ENCODE measurements at regions not wholly inside any gene's neighbourhood (a gene's known extent, or its start where the extent isn't known, plus 50 kb on each side); places are given as distances from the start of the nearest gene placed in this dataset.

- BruUV-seq (replicated peaks): no TSS peak
- ATAC-seq (no peak), DNase-seq (ENCODE audit: low read depth, low spot score) (no peak)
- RAD21 ChIA-PET (ENCODE audit: low non-redundant PET in 1 of 2, low total read pairs in 2 of 2, uncharacterized antibody in 2 of 2, unreplicated experiment in 2 of 2): no interaction called here
- CTCF ChIA-PET: no interaction called here
- H3K79me2 ChIP-seq (ENCODE audit: insufficient read depth, low read length): no peaks in the 10 kb centered on the region
- intact Hi-C loops (cut with micrococcal nuclease): no loop called here
- H3K9ac ChIP-seq (ENCODE audit: low read length): no peak overlapping the region
- no peak overlapping the region for H3K27ac ChIP-seq (ENCODE audit: low read depth, low read length)
- no peaks in the 10 kb centered on the region for H3K4me1 ChIP-seq (ENCODE audit: control insufficient read depth in 1 of 2, insufficient read depth in 2 of 2, low read length in 2 of 2)
- H4K20me1 ChIP-seq (ENCODE audit: insufficient read depth): no peaks in the 10 kb centered on the region
- TF ChIP-seq EZH2 (IDR thresholded peaks at IDR 0.05) (no peak), CTCF (IDR thresholded peaks at IDR 0.05 in 2 of 3, conservative IDR thresholded peaks at IDR 0.05 in 1 of 3; ENCODE audit: borderline replicate concordance in 1 of 3, insufficient read depth in 1 of 3, low read depth in 2 of 3, low read length in 2 of 3) (no peak), POLR2AphosphoS5 (IDR thresholded peaks at IDR 0.05; ENCODE audit: low read depth, low read length) (no peak), CEBPB (IDR thresholded peaks at IDR 0.05; ENCODE audit: low read depth) (no peak), YY1 (IDR thresholded peaks at IDR 0.05; ENCODE audit: extremely low read depth, insufficient replicate concordance, low read depth, low read length) (no peak), ZNF274 (IDR thresholded peaks at IDR 0.05; ENCODE audit: low read depth, low read length) (no peak), MAX (IDR thresholded peaks at IDR 0.05) (no peak), TCF7L2 (IDR thresholded peaks at IDR 0.05; ENCODE audit: borderline replicate concordance, extremely low read depth, insufficient read depth, insufficient read length) (no peak), EZH2phosphoT487 (IDR thresholded peaks at IDR 0.05; ENCODE audit: borderline replicate concordance) (no peak), JUND (IDR thresholded peaks at IDR 0.05) (no peak), ZFX (IDR thresholded peaks at IDR 0.05) (no peak), POLR2A (IDR thresholded peaks at IDR 0.05; ENCODE audit: borderline replicate concordance, extremely low read depth, insufficient read depth, insufficient read length) (no peak), ELF1 (IDR thresholded peaks at IDR 0.05; ENCODE audit: borderline replicate concordance, low read depth) (no peak), REST (IDR thresholded peaks at IDR 0.05; ENCODE audit: low read depth) (no peak), FOSL1 (IDR thresholded peaks at IDR 0.05; ENCODE audit: low read depth) (no peak), ATF3 (IDR thresholded peaks at IDR 0.05) (no peak), SIN3A (IDR thresholded peaks at IDR 0.05; ENCODE audit: low read depth) (no peak)
- no peaks in the 10 kb centered on the region for H3K9me2 ChIP-seq (ENCODE audit: insufficient read depth)
- H3K27me3 ChIP-seq (ENCODE audit: insufficient read depth, low read length): peaks cover 28% of the 10 kb centered on the region; the same call in 1 of the 2 replicates
- no peak overlapping the region for H3K4me2 ChIP-seq (ENCODE audit: low read length)
- H3K4me3 ChIP-seq (replicated peaks in 1 of 2; ENCODE audit: low read depth in 1 of 2, low read length in 2 of 2): no peak overlapping the region
- no peaks in the 10 kb centered on the region for H3K9me3 ChIP-seq (ENCODE audit: control insufficient read depth in 1 of 2, insufficient read depth in 1 of 2, low read depth in 1 of 2, low read length in 2 of 2)
- no peak overlapping the region for H2AFZ ChIP-seq (ENCODE audit: low read depth, low read length, poor library complexity, severe bottlenecking)
- POLR2A ChIA-PET: no interaction called here
- H3K36me3 ChIP-seq (ENCODE audit: control insufficient read depth in 1 of 2, insufficient read depth in 2 of 2, low read length in 2 of 2): no peaks in the 10 kb centered on the region
These were observed 259.1 kb upstream of the PLET1 start for GRCh38 chr11:112519751-112520150.

Measured in HCT116 (cell line).